ENCODE measurements at regions not wholly inside any gene's neighbourhood (a gene's known extent, or its start where the extent isn't known, plus 50 kb on each side); places are given as distances from the start of the nearest gene placed in this dataset.

DNA sequence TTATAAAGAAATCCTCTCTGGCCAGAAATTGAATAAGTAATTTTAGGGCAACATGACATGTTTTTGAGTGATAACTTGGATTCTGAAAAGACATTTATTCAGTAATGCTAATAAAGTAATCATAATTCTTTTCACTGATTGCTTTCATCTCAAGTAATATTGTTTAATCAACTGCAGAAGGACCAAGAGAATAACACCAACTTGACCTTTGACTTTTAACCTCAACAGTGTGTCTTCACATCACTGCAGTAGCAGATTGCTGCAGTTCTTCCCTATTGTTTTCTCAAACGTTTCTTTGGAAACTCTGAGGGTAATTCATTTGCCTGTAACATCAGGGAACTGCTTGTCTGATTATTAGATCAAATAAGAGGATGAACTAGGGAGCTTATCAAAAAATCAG, 104.9 kb upstream of the UPP2 start (continued):
- TF ChIP-seq, protein P1, sequence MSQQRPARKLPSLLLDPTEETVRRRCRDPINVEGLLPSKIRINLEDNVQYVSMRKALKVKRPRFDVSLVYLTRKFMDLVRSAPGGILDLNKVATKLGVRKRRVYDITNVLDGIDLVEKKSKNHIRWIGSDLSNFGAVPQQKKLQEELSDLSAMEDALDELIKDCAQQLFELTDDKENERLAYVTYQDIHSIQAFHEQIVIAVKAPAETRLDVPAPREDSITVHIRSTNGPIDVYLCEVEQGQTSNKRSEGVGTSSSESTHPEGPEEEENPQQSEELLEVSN (IDR thresholded peaks at IDR 0.05; ENCODE audit: borderline replicate concordance, low read depth), result no peak
- TF ChIP-seq POLR2AphosphoS2 (conservative IDR thresholded peaks at IDR 0.05; ENCODE audit: low read length) (no peak), HOXB13 (CRISPR knock-in tag; IDR thresholded peaks at IDR 0.05; ENCODE audit: low read depth) (no peak), MAZ (IDR thresholded peaks at IDR 0.05; ENCODE audit: borderline replicate concordance, low read depth, low read length) (no peak), KDM5A (IDR thresholded peaks at IDR 0.05) (no peak)
- TF ChIP-seq, protein P2, sequence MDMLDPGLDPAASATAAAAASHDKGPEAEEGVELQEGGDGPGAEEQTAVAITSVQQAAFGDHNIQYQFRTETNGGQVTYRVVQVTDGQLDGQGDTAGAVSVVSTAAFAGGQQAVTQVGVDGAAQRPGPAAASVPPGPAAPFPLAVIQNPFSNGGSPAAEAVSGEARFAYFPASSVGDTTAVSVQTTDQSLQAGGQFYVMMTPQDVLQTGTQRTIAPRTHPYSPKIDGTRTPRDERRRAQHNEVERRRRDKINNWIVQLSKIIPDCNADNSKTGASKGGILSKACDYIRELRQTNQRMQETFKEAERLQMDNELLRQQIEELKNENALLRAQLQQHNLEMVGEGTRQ (IDR thresholded peaks at IDR 0.05), result no peak

DNA sequence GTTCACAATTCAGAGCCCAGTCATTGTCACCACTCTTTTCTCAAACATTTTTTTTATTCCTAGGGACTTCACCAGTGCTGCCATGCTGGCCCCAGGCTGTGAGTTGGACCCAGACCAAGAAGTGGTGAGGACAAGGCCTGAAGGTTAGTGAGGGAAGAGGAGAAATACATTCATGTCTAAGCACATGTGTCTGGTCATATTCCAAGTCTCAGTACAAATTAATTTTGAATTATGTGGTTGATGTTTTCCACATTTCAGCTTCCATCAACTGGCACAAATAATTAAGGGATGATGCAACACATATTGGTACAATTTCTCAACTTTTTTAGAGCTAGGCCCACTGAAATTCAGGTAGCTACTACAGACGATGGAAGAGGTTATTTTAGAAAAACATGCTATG, 106.6 kb upstream of the UPP2 start:
- WGBS (ENCODE audit: missing lambda C conversion rate), result 70% methylated on average over 1 of the region's 1 CpG
- Histone ChIP-seq H3K4me1 (no peaks in the 10 kb centered on the region), H3K27ac (no peak overlapping the region), H3K4me2 (no peak overlapping the region), H3K4me3 (no peak overlapping the region), H3K9me3 (no peaks in the 10 kb centered on the region)
- FAIRE-seq (no peak), ATAC-seq (no peak), DNase-seq (ENCODE audit: low read depth in 1 of 2, low spot score in 1 of 2) (no peak)
- TF ChIP-seq EHMT2 (IDR thresholded peaks at IDR 0.05; ENCODE audit: low read depth), result no peak
- TF ChIP-seq RCOR1 (IDR thresholded peaks at IDR 0.05; ENCODE audit: low read depth, low read length), result no peak
- TF ChIP-seq RFX5 (IDR thresholded peaks at IDR 0.05), result no peak
- no peak for TF ChIP-seq ZC3H11A (IDR thresholded peaks at IDR 0.05)
- no peak for TF ChIP-seq KDM1A (IDR thresholded peaks at IDR 0.05; ENCODE audit: low read depth)
- TF ChIP-seq CEBPB (IDR thresholded peaks at IDR 0.05), result no peak
- TF ChIP-seq, protein P3, sequence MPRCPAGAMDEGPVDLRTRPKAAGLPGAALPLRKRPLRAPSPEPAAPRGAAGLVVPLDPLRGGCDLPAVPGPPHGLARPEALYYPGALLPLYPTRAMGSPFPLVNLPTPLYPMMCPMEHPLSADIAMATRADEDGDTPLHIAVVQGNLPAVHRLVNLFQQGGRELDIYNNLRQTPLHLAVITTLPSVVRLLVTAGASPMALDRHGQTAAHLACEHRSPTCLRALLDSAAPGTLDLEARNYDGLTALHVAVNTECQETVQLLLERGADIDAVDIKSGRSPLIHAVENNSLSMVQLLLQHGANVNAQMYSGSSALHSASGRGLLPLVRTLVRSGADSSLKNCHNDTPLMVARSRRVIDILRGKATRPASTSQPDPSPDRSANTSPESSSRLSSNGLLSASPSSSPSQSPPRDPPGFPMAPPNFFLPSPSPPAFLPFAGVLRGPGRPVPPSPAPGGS (IDR thresholded peaks at IDR 0.05), result no peak
- TF ChIP-seq, protein P4, sequence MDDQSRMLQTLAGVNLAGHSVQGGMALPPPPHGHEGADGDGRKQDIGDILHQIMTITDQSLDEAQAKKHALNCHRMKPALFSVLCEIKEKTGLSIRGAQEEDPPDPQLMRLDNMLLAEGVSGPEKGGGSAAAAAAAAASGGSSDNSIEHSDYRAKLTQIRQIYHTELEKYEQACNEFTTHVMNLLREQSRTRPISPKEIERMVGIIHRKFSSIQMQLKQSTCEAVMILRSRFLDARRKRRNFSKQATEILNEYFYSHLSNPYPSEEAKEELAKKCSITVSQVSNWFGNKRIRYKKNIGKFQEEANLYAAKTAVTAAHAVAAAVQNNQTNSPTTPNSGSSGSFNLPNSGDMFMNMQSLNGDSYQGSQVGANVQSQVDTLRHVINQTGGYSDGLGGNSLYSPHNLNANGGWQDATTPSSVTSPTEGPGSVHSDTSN (IDR thresholded peaks at IDR 0.05), result no peak
- TF ChIP-seq KDM5A (IDR thresholded peaks at IDR 0.05), result no peak
- TF ChIP-seq, protein P5, sequence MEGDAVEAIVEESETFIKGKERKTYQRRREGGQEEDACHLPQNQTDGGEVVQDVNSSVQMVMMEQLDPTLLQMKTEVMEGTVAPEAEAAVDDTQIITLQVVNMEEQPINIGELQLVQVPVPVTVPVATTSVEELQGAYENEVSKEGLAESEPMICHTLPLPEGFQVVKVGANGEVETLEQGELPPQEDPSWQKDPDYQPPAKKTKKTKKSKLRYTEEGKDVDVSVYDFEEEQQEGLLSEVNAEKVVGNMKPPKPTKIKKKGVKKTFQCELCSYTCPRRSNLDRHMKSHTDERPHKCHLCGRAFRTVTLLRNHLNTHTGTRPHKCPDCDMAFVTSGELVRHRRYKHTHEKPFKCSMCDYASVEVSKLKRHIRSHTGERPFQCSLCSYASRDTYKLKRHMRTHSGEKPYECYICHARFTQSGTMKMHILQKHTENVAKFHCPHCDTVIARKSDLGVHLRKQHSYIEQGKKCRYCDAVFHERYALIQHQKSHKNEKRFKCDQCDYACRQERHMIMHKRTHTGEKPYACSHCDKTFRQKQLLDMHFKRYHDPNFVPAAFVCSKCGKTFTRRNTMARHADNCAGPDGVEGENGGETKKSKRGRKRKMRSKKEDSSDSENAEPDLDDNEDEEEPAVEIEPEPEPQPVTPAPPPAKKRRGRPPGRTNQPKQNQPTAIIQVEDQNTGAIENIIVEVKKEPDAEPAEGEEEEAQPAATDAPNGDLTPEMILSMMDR (IDR thresholded peaks at IDR 0.05), result no peak
- TF ChIP-seq, protein P2 (IDR thresholded peaks at IDR 0.05), result no peak
- TF ChIP-seq, protein P6, sequence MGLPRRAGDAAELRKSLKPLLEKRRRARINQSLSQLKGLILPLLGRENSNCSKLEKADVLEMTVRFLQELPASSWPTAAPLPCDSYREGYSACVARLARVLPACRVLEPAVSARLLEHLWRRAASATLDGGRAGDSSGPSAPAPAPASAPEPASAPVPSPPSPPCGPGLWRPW (IDR thresholded peaks at IDR 0.05), result no peak
- TF ChIP-seq, protein P7, sequence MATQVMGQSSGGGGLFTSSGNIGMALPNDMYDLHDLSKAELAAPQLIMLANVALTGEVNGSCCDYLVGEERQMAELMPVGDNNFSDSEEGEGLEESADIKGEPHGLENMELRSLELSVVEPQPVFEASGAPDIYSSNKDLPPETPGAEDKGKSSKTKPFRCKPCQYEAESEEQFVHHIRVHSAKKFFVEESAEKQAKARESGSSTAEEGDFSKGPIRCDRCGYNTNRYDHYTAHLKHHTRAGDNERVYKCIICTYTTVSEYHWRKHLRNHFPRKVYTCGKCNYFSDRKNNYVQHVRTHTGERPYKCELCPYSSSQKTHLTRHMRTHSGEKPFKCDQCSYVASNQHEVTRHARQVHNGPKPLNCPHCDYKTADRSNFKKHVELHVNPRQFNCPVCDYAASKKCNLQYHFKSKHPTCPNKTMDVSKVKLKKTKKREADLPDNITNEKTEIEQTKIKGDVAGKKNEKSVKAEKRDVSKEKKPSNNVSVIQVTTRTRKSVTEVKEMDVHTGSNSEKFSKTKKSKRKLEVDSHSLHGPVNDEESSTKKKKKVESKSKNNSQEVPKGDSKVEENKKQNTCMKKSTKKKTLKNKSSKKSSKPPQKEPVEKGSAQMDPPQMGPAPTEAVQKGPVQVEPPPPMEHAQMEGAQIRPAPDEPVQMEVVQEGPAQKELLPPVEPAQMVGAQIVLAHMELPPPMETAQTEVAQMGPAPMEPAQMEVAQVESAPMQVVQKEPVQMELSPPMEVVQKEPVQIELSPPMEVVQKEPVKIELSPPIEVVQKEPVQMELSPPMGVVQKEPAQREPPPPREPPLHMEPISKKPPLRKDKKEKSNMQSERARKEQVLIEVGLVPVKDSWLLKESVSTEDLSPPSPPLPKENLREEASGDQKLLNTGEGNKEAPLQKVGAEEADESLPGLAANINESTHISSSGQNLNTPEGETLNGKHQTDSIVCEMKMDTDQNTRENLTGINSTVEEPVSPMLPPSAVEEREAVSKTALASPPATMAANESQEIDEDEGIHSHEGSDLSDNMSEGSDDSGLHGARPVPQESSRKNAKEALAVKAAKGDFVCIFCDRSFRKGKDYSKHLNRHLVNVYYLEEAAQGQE (IDR thresholded peaks at IDR 0.05), result no peak
- no peak for TF ChIP-seq TP53 (CRISPR knock-in tag; IDR thresholded peaks at IDR 0.05)
- TF ChIP-seq FOSL2 (IDR thresholded peaks at IDR 0.05), result no peak
- no peak for TF ChIP-seq FOSL2 (CRISPR knock-in tag; IDR thresholded peaks at IDR 0.05)
- no peak for TF ChIP-seq BHLHE40 (IDR thresholded peaks at IDR 0.05; ENCODE audit: low read depth, low read length)
- TF ChIP-seq JUN (IDR thresholded peaks at IDR 0.05), result no peak
- TF ChIP-seq, protein P8, sequence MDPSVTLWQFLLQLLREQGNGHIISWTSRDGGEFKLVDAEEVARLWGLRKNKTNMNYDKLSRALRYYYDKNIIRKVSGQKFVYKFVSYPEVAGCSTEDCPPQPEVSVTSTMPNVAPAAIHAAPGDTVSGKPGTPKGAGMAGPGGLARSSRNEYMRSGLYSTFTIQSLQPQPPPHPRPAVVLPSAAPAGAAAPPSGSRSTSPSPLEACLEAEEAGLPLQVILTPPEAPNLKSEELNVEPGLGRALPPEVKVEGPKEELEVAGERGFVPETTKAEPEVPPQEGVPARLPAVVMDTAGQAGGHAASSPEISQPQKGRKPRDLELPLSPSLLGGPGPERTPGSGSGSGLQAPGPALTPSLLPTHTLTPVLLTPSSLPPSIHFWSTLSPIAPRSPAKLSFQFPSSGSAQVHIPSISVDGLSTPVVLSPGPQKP (IDR thresholded peaks at IDR 0.05; ENCODE audit: low read depth, low read length), result no peak
- TF ChIP-seq RARB (CRISPR knock-in tag; IDR thresholded peaks at IDR 0.05), result no peak
- POLR2A ChIA-PET, result no interaction called here
- CTCF ChIA-PET, result interaction anchor here (1.4 kb wide), 1 partner anchor 218 kb away, joined by 3 read pairs; no protein-coding TSS in a partner anchor
